ENCODE measurements at regions not wholly inside any gene's neighbourhood (a gene's known extent, or its start where the extent isn't known, plus 50 kb on each side); places are given as distances from the start of the nearest gene placed in this dataset.
"Not testable (repeated sequence)": the region's sequence is repeated elsewhere in the genome, so short reads cannot be mapped to it uniquely, and the experiment has no call there.

DNA sequence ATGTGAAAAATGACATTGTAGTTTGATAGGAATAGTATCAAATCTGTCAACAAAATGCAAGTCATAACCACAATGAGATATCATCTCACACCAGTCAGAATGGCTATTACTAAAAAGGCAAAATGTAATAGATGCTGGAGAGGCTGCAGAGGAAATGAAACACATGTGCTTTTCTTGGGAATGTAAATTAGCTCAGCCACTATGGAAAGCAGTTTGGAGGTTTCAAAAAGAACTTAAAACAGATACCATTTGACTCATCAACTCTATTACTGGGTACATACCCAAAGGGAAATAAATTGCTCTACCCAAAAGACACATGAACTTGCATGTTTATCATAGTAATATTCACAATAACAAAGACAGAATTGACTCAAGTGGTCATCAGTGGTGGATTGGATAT, 572.6 kb downstream of the TRIB2 start:
- Mint-ChIP-seq H3K27me3 (no peaks in the 10 kb centered on the region), H3K27ac (ENCODE audit: low read depth) (no peak overlapping the region), H3K4me1 (no peaks in the 10 kb centered on the region), H3K36me3 (ENCODE audit: insufficient read depth) (no peaks in the 10 kb centered on the region), H3K9me3 (no peaks in the 10 kb centered on the region), H3K4me3 (no peak overlapping the region)
- DNase-seq (ENCODE audit: low spot score in 2 of 2) (no peak), ATAC-seq (replicated peaks; ENCODE audit: extremely low read depth, poor library complexity, severe bottlenecking) (no peak)

DNA sequence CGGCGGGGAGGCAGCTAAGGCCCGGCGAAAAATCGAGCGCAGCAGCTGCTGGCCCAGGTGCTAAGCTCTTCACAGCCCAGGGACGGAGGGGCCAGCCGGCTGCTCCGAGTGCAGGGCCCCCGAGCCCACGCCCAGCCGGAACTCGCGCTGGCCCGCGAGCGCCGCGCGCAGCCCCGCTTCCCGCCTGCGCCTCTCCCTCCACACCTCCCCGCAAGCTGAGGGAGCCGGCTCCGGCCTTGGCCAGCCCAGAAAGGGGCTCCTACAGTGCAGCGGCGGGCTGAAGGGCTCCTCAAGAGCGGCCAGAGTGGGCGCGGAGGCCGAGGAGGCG, 591.7 kb downstream of the TRIB2 start:
- ATAC-seq (replicated peaks; ENCODE audit: extremely low read depth, poor library complexity, severe bottlenecking); DNase-seq (ENCODE audit: low spot score in 2 of 2); H3K27me3 Mint-ChIP-seq; H3K9me3 Mint-ChIP-seq; H3K4me1 Mint-ChIP-seq; H3K4me3 Mint-ChIP-seq; H3K27ac Mint-ChIP-seq (ENCODE audit: low read depth); H3K36me3 Mint-ChIP-seq (ENCODE audit: insufficient read depth): not testable (repeated sequence)

DNA sequence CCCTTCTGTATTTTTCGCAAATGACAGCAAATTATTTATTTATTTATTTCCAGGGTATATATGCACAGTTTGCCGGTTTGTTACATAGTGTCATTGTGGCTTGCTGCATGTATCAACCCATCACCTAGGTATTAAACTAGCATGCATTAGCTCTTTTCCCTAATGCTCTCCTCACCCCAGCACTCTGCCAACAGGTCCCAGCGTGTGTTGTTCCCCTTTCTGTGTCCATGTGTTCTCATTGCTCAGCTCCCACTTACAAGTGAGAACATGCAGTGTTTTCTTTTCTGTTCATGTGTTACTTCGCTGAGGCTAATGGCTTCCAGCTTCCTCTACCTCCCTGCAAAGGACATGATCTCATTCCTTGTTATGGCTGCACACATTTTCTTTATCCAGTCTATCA, 592.3 kb downstream of the TRIB2 start:
- ATAC-seq (replicated peaks; ENCODE audit: extremely low read depth, poor library complexity, severe bottlenecking): no peak
- H3K9me3 Mint-ChIP-seq: peaks cover 12% of the 10 kb centered on the region
- H3K27me3 Mint-ChIP-seq: no peaks in the 10 kb centered on the region
- H3K27ac Mint-ChIP-seq (ENCODE audit: low read depth): no peak overlapping the region
- H3K4me1 Mint-ChIP-seq: no peaks in the 10 kb centered on the region
- H3K36me3 Mint-ChIP-seq (ENCODE audit: insufficient read depth): no peaks in the 10 kb centered on the region
- no peak for DNase-seq (ENCODE audit: low spot score in 2 of 2)
- H3K4me3 Mint-ChIP-seq: no peak overlapping the region

DNA sequence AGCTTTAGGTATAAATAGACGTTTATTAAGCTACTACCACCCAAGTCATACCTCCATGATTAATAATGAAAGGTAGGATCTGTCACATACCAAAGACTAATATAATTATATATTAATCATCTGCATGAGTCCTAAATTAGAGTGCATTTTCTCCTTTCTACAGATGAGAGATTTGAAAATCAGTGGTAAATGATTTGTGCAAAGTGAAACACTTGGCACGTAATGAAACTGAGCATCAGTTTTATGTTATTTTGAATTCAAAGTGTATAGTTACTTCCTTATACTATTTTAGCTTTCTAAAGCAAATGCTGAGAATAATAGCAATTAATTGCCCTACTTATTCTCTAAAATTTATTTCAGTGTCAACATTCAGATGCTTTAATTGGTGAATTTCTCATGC, 615.3 kb downstream of the TRIB2 start:
- no peaks in the 10 kb centered on the region for H3K27me3 Mint-ChIP-seq
- H3K9me3 Mint-ChIP-seq: peaks cover 20% of the 10 kb centered on the region
- no peak for DNase-seq (ENCODE audit: low spot score in 2 of 2)
- ATAC-seq (replicated peaks; ENCODE audit: extremely low read depth, poor library complexity, severe bottlenecking): no peak
- no peaks in the 10 kb centered on the region for H3K4me1 Mint-ChIP-seq
- H3K36me3 Mint-ChIP-seq (ENCODE audit: insufficient read depth): no peaks in the 10 kb centered on the region
- H3K27ac Mint-ChIP-seq (ENCODE audit: low read depth): no peak overlapping the region
- H3K4me3 Mint-ChIP-seq: no peak overlapping the region

DNA sequence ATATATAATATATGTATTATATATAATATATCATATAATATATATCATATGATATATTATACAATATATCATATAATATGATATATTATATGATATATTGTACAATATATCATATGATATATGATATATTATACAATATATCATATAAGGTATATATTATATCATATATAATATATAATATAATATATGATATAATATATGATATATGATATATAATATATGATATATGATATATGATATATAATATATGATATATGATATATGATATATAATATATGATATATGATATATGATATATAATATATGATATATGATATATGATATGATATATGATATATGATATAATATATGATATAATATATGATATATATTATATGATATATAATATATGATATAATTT, 617.3 kb downstream of the TRIB2 start:
- H3K27me3 Mint-ChIP-seq; DNase-seq (ENCODE audit: low spot score in 2 of 2); H3K4me1 Mint-ChIP-seq; H3K27ac Mint-ChIP-seq (ENCODE audit: low read depth); H3K36me3 Mint-ChIP-seq (ENCODE audit: insufficient read depth); H3K4me3 Mint-ChIP-seq; ATAC-seq (replicated peaks; ENCODE audit: extremely low read depth, poor library complexity, severe bottlenecking): not testable (repeated sequence)
- H3K9me3 Mint-ChIP-seq: peaks cover 17% of the 10 kb centered on the region

DNA sequence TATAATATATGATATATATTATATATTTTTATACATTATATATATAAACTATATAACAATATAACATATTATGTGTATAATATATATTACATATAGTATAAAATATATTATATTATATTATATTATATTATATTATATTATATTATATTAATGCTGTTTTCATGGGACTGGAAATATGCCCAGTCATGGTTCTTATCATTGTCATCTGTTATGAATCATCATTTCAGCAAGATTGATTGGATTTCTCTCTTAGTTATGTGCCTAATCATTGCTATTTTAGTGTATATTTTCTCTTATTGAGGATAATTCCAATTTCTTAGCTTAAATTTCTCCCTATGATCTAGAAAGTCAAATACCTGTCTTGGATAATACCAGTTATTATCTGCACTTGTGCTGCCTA, 617.8 kb downstream of the TRIB2 start:
- Mint-ChIP-seq H3K36me3 (ENCODE audit: insufficient read depth) (no peaks in the 10 kb centered on the region), H3K27ac (ENCODE audit: low read depth) (no peak overlapping the region), H3K27me3 (no peaks in the 10 kb centered on the region)

DNA sequence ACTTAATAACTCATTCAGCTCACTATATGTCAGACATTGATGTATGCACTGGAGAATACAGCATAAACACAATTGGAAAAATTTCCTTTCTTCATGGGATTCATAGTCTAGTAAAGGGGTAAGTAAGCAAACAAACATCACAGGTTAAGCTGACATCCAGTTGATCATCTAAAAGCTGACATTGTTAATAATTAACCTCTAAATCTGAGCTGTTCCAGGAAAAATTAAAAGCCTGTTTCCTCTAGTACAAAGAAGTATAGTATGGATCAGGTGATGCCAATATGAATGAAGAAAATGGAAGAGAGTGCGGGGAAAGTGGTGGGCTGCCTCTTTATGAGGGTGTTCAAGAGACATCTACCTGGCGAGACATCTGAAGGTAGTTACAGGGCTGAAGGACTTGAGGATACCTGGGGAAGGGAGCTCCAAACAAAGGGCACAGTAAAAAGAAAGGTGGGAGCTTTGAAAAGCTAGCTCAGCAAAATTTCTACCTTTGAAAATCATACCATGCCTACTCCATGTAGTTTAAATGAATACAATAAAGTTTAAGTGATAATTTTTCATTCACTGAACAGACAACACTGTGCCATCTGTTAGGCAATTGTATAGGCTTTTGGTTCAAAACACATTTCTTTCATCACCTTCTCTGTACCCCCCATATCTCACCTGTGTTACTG, 619.3 kb downstream of the TRIB2 start:
- H3K27me3 Mint-ChIP-seq: no peaks in the 10 kb centered on the region
- H3K27ac Mint-ChIP-seq (ENCODE audit: low read depth): no peak overlapping the region
- H3K4me1 Mint-ChIP-seq: no peaks in the 10 kb centered on the region
- H3K36me3 Mint-ChIP-seq (ENCODE audit: insufficient read depth): no peaks in the 10 kb centered on the region
- ATAC-seq (replicated peaks; ENCODE audit: extremely low read depth, poor library complexity, severe bottlenecking) (no peak), DNase-seq (ENCODE audit: low spot score in 2 of 2) (no peak)
- peaks cover 11% of the 10 kb centered on the region for H3K9me3 Mint-ChIP-seq
- no peak overlapping the region for H3K4me3 Mint-ChIP-seq

More for the DNA sequence above, 617.8 kb downstream of the TRIB2 start:
- ATAC-seq (replicated peaks; ENCODE audit: extremely low read depth, poor library complexity, severe bottlenecking): no peak
- Mint-ChIP-seq H3K4me3 (no peak overlapping the region), H3K4me1 (no peaks in the 10 kb centered on the region), H3K9me3 (peaks cover 17% of the 10 kb centered on the region)
- no peak for DNase-seq (ENCODE audit: low spot score in 2 of 2)

DNA sequence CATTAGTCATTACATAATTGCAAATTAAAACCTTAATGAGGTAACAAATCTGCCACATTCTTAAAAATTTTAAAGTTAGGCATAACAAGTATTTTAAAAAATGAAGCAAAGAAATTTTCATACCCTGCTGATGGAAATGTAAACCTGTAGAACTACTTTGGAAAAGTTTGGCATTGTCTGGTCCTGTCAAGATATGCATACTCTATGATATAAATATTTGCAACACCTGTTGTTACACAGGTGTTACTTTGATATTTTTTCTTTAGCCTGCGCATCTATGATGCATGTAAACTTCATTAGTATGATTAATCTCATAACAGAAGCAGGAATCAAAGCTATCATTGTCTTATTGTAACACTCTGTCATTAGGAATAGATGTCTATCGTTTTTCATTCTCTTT, 634.3 kb downstream of the TRIB2 start:
- H3K9me3 Mint-ChIP-seq: peaks cover 5% of the 10 kb centered on the region
- no peak overlapping the region for H3K4me3 Mint-ChIP-seq
- ATAC-seq (replicated peaks; ENCODE audit: extremely low read depth, poor library complexity, severe bottlenecking) (no peak), DNase-seq (ENCODE audit: low spot score in 2 of 2) (no peak)
- H3K4me1 Mint-ChIP-seq: no peaks in the 10 kb centered on the region
- no peak overlapping the region for H3K27ac Mint-ChIP-seq (ENCODE audit: low read depth)
- no peaks in the 10 kb centered on the region for H3K27me3 Mint-ChIP-seq
- no peaks in the 10 kb centered on the region for H3K36me3 Mint-ChIP-seq (ENCODE audit: insufficient read depth)

DNA sequence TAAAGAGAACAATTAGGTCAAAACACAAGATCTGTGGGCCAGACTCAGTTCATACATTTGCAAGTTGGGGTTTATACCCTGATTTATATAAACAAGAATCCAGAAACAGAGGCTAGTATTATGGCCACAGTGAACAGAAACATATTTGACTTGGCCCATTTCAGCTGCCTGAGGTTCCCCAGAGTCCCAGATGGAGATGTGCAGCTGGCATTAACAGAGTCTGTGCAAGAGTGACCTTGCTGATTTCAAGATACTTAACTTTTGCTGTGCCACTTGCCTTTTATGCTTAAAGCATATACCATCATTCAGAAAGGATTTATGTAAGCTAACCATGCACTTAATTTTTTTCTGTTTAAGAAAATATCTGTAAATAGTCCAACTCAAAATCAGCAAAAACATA, 636.3 kb downstream of the TRIB2 start:
- no peak for ATAC-seq (replicated peaks; ENCODE audit: extremely low read depth, poor library complexity, severe bottlenecking)
- Mint-ChIP-seq H3K27ac (ENCODE audit: low read depth) (no peak overlapping the region), H3K27me3 (no peaks in the 10 kb centered on the region), H3K36me3 (ENCODE audit: insufficient read depth) (no peaks in the 10 kb centered on the region), H3K4me3 (no peak overlapping the region), H3K9me3 (peaks cover 20% of the 10 kb centered on the region), H3K4me1 (no peaks in the 10 kb centered on the region)
- DNase-seq (ENCODE audit: low spot score in 2 of 2): no peak

DNA sequence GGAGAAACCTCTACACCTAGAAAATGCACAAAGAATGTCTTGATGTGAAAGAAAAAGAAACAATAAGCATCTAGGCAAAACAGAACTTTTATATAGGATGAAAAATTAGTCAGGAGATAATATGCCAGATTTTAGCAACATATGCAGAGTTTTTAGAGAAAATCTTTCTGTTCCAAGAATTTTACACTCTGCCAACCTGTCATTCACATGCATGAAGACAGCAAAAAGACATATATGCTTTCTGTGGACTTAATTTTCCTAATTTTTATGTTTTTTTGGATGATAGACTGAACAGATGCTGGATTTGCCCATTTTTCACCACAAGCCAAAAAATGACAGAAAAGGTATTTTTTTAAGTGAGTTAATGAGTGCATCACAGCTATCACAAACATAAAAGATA, 637.3 kb downstream of the TRIB2 start:
- Mint-ChIP-seq H3K27ac (ENCODE audit: low read depth) (no peak overlapping the region), H3K4me1 (no peaks in the 10 kb centered on the region)

DNA sequence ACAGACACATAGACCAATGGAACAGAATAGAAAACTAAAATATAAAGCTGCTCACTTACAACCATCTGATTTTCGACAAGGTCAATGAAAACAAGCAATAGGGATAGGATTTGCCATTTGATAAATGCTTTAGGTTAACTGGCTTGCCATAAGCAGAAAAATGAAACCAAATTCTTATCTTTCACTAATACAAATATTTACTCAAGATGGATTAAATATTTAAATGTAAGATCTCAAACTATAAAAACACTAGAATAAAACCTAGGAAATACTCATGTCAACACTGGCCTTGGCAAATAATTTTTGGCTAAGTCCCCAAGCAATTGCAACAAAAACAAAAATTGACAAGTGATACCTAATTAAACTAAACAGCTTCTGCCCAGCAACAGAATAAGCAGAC, 665.2 kb downstream of the TRIB2 start:
- DNase-seq (ENCODE audit: low spot score in 2 of 2); H3K36me3 Mint-ChIP-seq (ENCODE audit: insufficient read depth); H3K27me3 Mint-ChIP-seq; ATAC-seq (replicated peaks; ENCODE audit: extremely low read depth, poor library complexity, severe bottlenecking); H3K4me1 Mint-ChIP-seq; H3K4me3 Mint-ChIP-seq; H3K27ac Mint-ChIP-seq (ENCODE audit: low read depth): not testable (repeated sequence)
- H3K9me3 Mint-ChIP-seq: peaks cover 22% of the 10 kb centered on the region

More for the DNA sequence above, 637.3 kb downstream of the TRIB2 start:
- ATAC-seq (replicated peaks; ENCODE audit: extremely low read depth, poor library complexity, severe bottlenecking) (no peak), DNase-seq (ENCODE audit: low spot score in 2 of 2) (no peak)
- Mint-ChIP-seq H3K36me3 (ENCODE audit: insufficient read depth) (no peaks in the 10 kb centered on the region), H3K9me3 (peaks cover 21% of the 10 kb centered on the region), H3K4me3 (no peak overlapping the region), H3K27me3 (no peaks in the 10 kb centered on the region)

DNA sequence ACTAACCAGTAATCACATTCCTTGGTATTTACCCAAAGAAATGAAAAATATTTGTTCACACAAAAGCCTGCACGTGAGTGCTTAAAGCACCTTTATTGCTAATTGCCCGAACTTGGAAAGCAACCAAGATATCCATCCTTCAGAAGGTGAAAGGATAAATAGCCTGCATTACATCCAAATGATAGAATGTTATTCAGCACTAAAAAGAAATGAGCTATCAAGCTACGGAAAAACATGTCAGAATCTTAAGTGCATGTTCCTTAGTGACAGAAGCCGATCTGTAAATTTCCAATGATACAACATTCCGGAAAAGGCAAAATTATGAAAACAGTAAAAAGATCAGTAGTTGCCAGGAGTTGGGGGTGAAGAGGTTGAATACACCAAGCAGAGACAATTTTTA, 672.4 kb downstream of the TRIB2 start:
- not testable (repeated sequence) for DNase-seq (ENCODE audit: low spot score in 2 of 2); ATAC-seq (replicated peaks; ENCODE audit: extremely low read depth, poor library complexity, severe bottlenecking); H3K36me3 Mint-ChIP-seq (ENCODE audit: insufficient read depth); H3K4me1 Mint-ChIP-seq; H3K27me3 Mint-ChIP-seq; H3K4me3 Mint-ChIP-seq; H3K27ac Mint-ChIP-seq (ENCODE audit: low read depth)
- peaks cover 25% of the 10 kb centered on the region for H3K9me3 Mint-ChIP-seq

DNA sequence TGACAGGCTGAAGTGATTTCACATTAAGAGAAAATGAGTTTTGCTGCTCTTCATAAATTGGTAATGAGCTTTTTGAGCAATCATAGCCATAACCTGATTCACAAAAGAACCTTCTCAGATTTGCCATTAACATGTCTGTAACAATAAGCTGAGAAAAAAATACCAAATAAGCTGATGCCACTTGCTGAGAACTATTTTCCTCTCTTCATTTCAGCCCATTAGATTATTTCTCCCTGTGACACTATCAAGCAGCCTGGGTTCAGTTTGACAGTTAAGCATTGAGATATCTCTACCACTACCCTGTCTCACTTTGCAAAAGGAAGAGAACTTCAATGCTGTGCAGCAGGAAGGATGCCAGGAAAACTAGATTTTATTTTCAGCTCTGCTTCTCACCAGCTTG, 673.9 kb downstream of the TRIB2 start:
- Mint-ChIP-seq H3K9me3 (peaks cover 14% of the 10 kb centered on the region), H3K36me3 (ENCODE audit: insufficient read depth) (no peaks in the 10 kb centered on the region), H3K27me3 (no peaks in the 10 kb centered on the region), H3K27ac (ENCODE audit: low read depth) (no peak overlapping the region), H3K4me3 (no peak overlapping the region), H3K4me1 (no peaks in the 10 kb centered on the region)
- no peak for DNase-seq (ENCODE audit: low spot score in 2 of 2)
- no peak for ATAC-seq (replicated peaks; ENCODE audit: extremely low read depth, poor library complexity, severe bottlenecking)

DNA sequence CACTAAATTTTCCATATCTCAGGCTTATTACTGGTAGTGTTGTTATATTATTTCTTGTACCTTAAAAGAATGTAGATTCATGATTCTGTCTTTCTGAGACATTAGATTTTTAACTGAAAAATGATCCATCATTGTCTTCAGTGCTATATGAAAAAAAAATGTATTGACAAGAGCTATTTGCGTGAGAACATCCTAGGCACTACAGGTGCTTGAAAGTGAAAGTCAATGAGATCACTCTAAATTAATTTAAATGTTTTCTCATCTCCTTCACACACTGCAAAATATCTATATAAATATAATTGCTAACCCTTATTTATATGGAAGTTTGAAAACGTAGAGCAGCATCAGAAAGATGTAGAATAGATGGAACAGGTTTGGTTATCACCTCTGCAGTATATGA, 684.6 kb downstream of the TRIB2 start:
- DNase-seq (ENCODE audit: low spot score in 2 of 2) (no peak), ATAC-seq (replicated peaks; ENCODE audit: extremely low read depth, poor library complexity, severe bottlenecking) (no peak)
- Mint-ChIP-seq H3K36me3 (ENCODE audit: insufficient read depth) (no peaks in the 10 kb centered on the region), H3K27me3 (no peaks in the 10 kb centered on the region), H3K9me3 (peaks cover 24% of the 10 kb centered on the region), H3K27ac (ENCODE audit: low read depth) (no peak overlapping the region), H3K4me3 (no peak overlapping the region), H3K4me1 (no peaks in the 10 kb centered on the region)

All from central memory CD8-positive, alpha-beta T cell (primary cell).